Keratinocyte (primary cell): ENCODE measurements at regions not wholly inside any gene's neighbourhood (a gene's known extent, or its start where the extent isn't known, plus 50 kb on each side); places are given as distances from the start of the nearest gene placed in this dataset.

Source experiments
- DNase-seq: peaks from one replicate; pipeline ENCODE4 v3.0.0-alpha.2; 2011; ENCODE audit warnings: low read depth, missing footprints, low spot score
- FAIRE-seq: peaks from 2 replicates; lab custom pipeline; 2011; peaks lifted over from hg19 to GRCh38; lab: Jason Lieb, UNC
- H2AFZ ChIP-seq: 2 replicates; pipeline ENCODE4 v1.6.0; 2012; ENCODE audit warnings: low read length, control low read depth, inconsistent platforms; ENCODE audit not compliant: control insufficient read depth
- H3K27ac ChIP-seq: 2 replicates; pipeline ENCODE4 v1.5.1; 2011; ENCODE audit warnings: low read length; ENCODE audit not compliant: control insufficient read depth, insufficient read depth
- H3K27me3 ChIP-seq: 3 replicates; pipeline ENCODE4 v1.6.0; 2011; ENCODE audit warnings: low read length; ENCODE audit not compliant: control insufficient read depth, insufficient read depth; ENCODE audit errors: extremely low read depth
- H3K36me3 ChIP-seq, 2 experiments: 2 replicates in 1 of 2; 3 replicates in 1 of 2; pipeline ENCODE4 v1.5.1; 2011; ENCODE audit warnings: low read length in 2 of 2, mild to moderate bottlenecking in 1 of 2; ENCODE audit not compliant: control insufficient read depth in 2 of 2, insufficient read depth in 2 of 2; ENCODE audit errors: extremely low read depth in 1 of 2
- H3K4me1 ChIP-seq: 3 replicates; pipeline ENCODE4 v1.5.1; 2011; ENCODE audit warnings: low read length; ENCODE audit not compliant: control insufficient read depth, insufficient read depth; ENCODE audit errors: extremely low read depth
- H3K4me2 ChIP-seq: 3 replicates; pipeline ENCODE4 v1.6.0; 2011; ENCODE audit warnings: low read depth, low read length; ENCODE audit not compliant: control insufficient read depth, insufficient read depth; ENCODE audit errors: extremely low read depth
- H3K4me3 ChIP-seq, 3 experiments: fragments of 200-600 bp in 1 of 3; sonication (generic) in 1 of 3; 2 replicates in 2 of 3; 3 replicates in 1 of 3; pipeline ENCODE4 v1.5.1; 2011 to 2016; ENCODE audit warnings: low read length in 3 of 3, mild to moderate bottlenecking in 3 of 3, control low read depth in 2 of 3, inconsistent platforms in 1 of 3, low read depth in 1 of 3, mixed read lengths in 1 of 3, mixed run types in 1 of 3, moderate library complexity in 1 of 3; ENCODE audit not compliant: control insufficient read depth in 2 of 3, insufficient read depth in 2 of 3; ENCODE audit errors: extremely low read depth in 1 of 3
- H3K79me2 ChIP-seq: 2 replicates; pipeline ENCODE4 v1.6.0; 2012; ENCODE audit warnings: low read length; ENCODE audit not compliant: control insufficient read depth, insufficient read depth
- H3K9ac ChIP-seq: 3 replicates; pipeline ENCODE4 v1.6.0; 2011; ENCODE audit warnings: low read length; ENCODE audit not compliant: control insufficient read depth, insufficient read depth; ENCODE audit errors: extremely low read depth
- H3K9me1 ChIP-seq: 3 replicates; pipeline ENCODE4 v1.6.0; 2011; ENCODE audit warnings: low read length; ENCODE audit not compliant: control insufficient read depth, insufficient read depth; ENCODE audit errors: extremely low read depth
- H3K9me3 ChIP-seq: 2 replicates; pipeline ENCODE4 v1.5.1; 2012; ENCODE audit warnings: low read depth, low read length; ENCODE audit not compliant: control insufficient read depth
- H4K20me1 ChIP-seq: 3 replicates; pipeline ENCODE4 v1.6.0; 2011; ENCODE audit warnings: low read length; ENCODE audit not compliant: control insufficient read depth, insufficient read depth; ENCODE audit errors: extremely low read depth
- EZH2 ChIP-seq: IDR thresholded peaks from one replicate; pipeline ENCODE4 v1.6.1; 2012; ENCODE audit warnings: inconsistent platforms, mild to moderate bottlenecking, low read length, moderate library complexity
- dilution Hi-C: fragments of 300-500 bp; cut with MboI; formaldehyde crosslinking; loops from one replicate; pipeline ENCODE4 v1.7.0; 2020; ENCODE audit warnings: low sequenced_read_pairs; ENCODE audit not compliant: extremely low pct_ligation_motif_present
- TF ChIP-seq, protein P1 (sequence below), 3 experiments: IDR thresholded peaks in 1 of 3; conservative IDR thresholded peaks in 1 of 3; optimal IDR thresholded peaks in 1 of 3; 2 replicates in 2 of 3; 3 replicates in 1 of 3; pipeline versions ENCODE3 to v1.5.1; 2011; ENCODE audit warnings: low read length in 3 of 3, mild to moderate bottlenecking in 3 of 3, moderate library complexity in 2 of 3, control low read depth in 1 of 3, inconsistent platforms in 1 of 3; ENCODE audit not compliant: insufficient read depth in 2 of 3; ENCODE audit errors: extremely low read depth in 1 of 3

DNA sequence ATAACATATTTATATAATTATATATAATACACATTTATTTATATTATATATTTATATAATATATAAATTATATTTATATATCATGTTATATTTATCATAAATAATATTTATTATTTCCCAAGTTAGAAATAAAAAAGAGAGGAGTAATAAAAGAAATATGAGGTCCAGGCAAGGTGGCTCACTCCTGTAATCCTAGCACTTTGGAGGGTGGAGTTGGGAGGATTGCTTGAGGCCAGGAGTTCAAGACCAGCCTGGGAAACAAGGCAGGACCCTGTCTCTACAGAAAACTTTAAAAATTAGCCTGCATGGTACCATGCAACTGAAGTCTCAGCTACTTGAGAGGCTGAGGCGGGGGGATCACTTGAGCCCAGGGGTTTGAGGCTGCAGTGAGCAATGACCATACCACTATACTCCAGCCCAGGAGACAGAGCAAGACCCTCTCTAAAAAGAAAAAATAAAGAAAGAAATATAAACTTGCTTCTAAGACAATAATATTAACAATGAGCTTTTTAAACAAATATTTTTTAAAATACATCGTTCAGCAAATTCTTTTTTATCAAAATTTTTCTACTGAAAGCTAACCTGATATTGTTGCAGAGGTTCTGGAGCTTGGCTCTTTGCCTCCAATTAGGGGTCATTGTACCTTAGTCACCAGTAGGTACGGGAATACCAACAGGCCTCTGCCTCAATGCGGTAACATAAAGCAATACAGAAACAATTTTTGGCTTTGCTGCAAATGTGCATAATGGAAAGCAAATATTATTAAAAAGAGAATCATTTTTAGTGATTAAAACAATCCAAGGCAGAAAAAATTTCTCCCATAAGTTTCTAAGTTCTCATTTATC, 290.0 kb downstream of the SETD4 start:
- FAIRE-seq (no peak), DNase-seq (no peak)
- no peak overlapping the region for H3K4me3 ChIP-seq
- dilution Hi-C loops = no loop called here
- H4K20me1 ChIP-seq = no peaks in the 10 kb centered on the region
- H3K9me1 ChIP-seq = no peaks in the 10 kb centered on the region
- H3K9ac ChIP-seq = no peak overlapping the region
- TF ChIP-seq, protein P1, sequence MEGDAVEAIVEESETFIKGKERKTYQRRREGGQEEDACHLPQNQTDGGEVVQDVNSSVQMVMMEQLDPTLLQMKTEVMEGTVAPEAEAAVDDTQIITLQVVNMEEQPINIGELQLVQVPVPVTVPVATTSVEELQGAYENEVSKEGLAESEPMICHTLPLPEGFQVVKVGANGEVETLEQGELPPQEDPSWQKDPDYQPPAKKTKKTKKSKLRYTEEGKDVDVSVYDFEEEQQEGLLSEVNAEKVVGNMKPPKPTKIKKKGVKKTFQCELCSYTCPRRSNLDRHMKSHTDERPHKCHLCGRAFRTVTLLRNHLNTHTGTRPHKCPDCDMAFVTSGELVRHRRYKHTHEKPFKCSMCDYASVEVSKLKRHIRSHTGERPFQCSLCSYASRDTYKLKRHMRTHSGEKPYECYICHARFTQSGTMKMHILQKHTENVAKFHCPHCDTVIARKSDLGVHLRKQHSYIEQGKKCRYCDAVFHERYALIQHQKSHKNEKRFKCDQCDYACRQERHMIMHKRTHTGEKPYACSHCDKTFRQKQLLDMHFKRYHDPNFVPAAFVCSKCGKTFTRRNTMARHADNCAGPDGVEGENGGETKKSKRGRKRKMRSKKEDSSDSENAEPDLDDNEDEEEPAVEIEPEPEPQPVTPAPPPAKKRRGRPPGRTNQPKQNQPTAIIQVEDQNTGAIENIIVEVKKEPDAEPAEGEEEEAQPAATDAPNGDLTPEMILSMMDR (optimal IDR thresholded peaks at IDR 0.05 in 1 of 3, IDR thresholded peaks at IDR 0.05 in 1 of 3, conservative IDR thresholded peaks at IDR 0.05 in 1 of 3; ENCODE audit: extremely low read depth in 1 of 3, insufficient read depth in 2 of 3, low read length in 3 of 3) = no peak
- TF ChIP-seq EZH2 = no peak
- H3K79me2 ChIP-seq = no peaks in the 10 kb centered on the region
- no peak overlapping the region for H3K4me2 ChIP-seq
- H3K4me1 ChIP-seq = peaks cover under 1% of the 10 kb centered on the region
- no peak overlapping the region for H3K27ac ChIP-seq
- no peaks in the 10 kb centered on the region for H3K27me3 ChIP-seq
- H3K36me3 ChIP-seq = no peaks in the 10 kb centered on the region
- H3K9me3 ChIP-seq = no peaks in the 10 kb centered on the region
- no peak overlapping the region for H2AFZ ChIP-seq

DNA sequence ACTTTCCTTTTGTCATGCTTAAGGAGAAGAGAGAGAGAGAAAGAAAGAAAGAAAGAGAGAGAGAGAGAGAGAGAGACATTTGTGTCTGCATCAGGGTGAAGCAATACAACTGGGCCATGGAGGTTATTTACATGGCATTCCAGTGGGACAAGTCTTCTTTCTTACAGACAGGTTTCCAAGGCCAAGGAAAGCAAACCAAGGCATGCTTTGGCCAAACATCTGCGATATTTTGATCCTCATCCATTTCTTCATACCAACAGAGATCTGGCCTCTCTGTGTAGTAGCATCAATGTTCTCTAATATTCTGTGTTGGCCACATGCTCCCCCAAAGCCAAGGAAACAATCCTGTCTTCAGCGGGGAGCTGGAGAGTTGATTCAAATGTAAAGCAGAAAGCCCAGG, 292.1 kb downstream of the SETD4 start:
- Histone ChIP-seq H3K9me1 (no peaks in the 10 kb centered on the region), H3K9ac (no peak overlapping the region), H4K20me1 (no peaks in the 10 kb centered on the region), H3K79me2 (no peaks in the 10 kb centered on the region), H3K27ac (no peak overlapping the region), H3K4me2 (no peak overlapping the region), H2AFZ (no peak overlapping the region), H3K4me1 (no peaks in the 10 kb centered on the region), H3K36me3 (no peaks in the 10 kb centered on the region), H3K27me3 (no peaks in the 10 kb centered on the region), H3K9me3 (no peaks in the 10 kb centered on the region), H3K4me3 (no peak overlapping the region)
- FAIRE-seq (no peak), DNase-seq (no peak)
- TF ChIP-seq EZH2 = no peak
- TF ChIP-seq, protein P1 (optimal IDR thresholded peaks at IDR 0.05 in 1 of 3, IDR thresholded peaks at IDR 0.05 in 1 of 3, conservative IDR thresholded peaks at IDR 0.05 in 1 of 3; ENCODE audit: extremely low read depth in 1 of 3, insufficient read depth in 2 of 3, low read length in 3 of 3) = no peak
- dilution Hi-C loops = no loop called here
